ENCODE measurements at regions not wholly inside any gene's neighbourhood (a gene's known extent, or its start where the extent isn't known, plus 50 kb on each side); places are given as distances from the start of the nearest gene placed in this dataset.

- Mint-ChIP-seq H3K27me3 (no peaks in the 10 kb centered on the region), H3K36me3 (no peaks in the 10 kb centered on the region), H3K4me1 (no peaks in the 10 kb centered on the region), H3K27ac (no peak overlapping the region), H3K9me3 (no peaks in the 10 kb centered on the region), H3K4me3 (no peak overlapping the region)
These were observed 183.0 kb downstream of the BARHL2 start for GRCh38 chr1:90534116-90534515.

- Mint-ChIP-seq H3K27me3 (no peaks in the 10 kb centered on the region), H3K4me3 (no peak overlapping the region), H3K36me3 (no peaks in the 10 kb centered on the region), H3K4me1 (no peaks in the 10 kb centered on the region), H3K27ac (no peak overlapping the region), H3K9me3 (peaks cover 0 to 4% (median 0%) of the 10 kb centered on the region in 3 donors)
These were observed 190.1 kb downstream of the BARHL2 start for GRCh38 chr1:90526954-90527353.

- peaks cover 2 to 6% (median 5%) of the 10 kb centered on the region in 3 donors for H3K9me3 Mint-ChIP-seq
- H3K27ac Mint-ChIP-seq: no peak overlapping the region
- no peak overlapping the region for H3K4me3 Mint-ChIP-seq
- H3K4me1 Mint-ChIP-seq: no peaks in the 10 kb centered on the region
- no peaks in the 10 kb centered on the region for H3K36me3 Mint-ChIP-seq
- H3K27me3 Mint-ChIP-seq: no peaks in the 10 kb centered on the region
These were observed 194.7 kb downstream of the BARHL2 start for GRCh38 chr1:90522432-90522831.

- no peaks in the 10 kb centered on the region for H3K4me1 Mint-ChIP-seq
- peaks cover 2 to 6% (median 2%) of the 10 kb centered on the region in 3 donors for H3K9me3 Mint-ChIP-seq
- H3K27ac Mint-ChIP-seq: no peak overlapping the region
- H3K36me3 Mint-ChIP-seq: no peaks in the 10 kb centered on the region
- H3K4me3 Mint-ChIP-seq: no peak overlapping the region
- no peaks in the 10 kb centered on the region for H3K27me3 Mint-ChIP-seq
These were observed 203.1 kb downstream of the BARHL2 start for GRCh38 chr1:90513956-90514355.

- Mint-ChIP-seq H3K36me3 (no peaks in the 10 kb centered on the region), H3K4me3 (no peak overlapping the region), H3K4me1 (no peaks in the 10 kb centered on the region), H3K27ac (no peak overlapping the region), H3K27me3 (no peaks in the 10 kb centered on the region), H3K9me3 (no peaks in the 10 kb centered on the region)
These were observed 204.7 kb downstream of the BARHL2 start for GRCh38 chr1:90512441-90512840.

- Mint-ChIP-seq H3K27me3 (no peaks in the 10 kb centered on the region), H3K27ac (no peak overlapping the region), H3K36me3 (no peaks in the 10 kb centered on the region), H3K4me1 (no peaks in the 10 kb centered on the region), H3K4me3 (no peak overlapping the region), H3K9me3 (no peaks in the 10 kb centered on the region)
These were observed 207.0 kb downstream of the BARHL2 start for GRCh38 chr1:90510143-90510542.

- H3K27me3 Mint-ChIP-seq: peaks cover under 1% of the 10 kb centered on the region
- H3K4me3 Mint-ChIP-seq: no peak overlapping the region
- H3K4me1 Mint-ChIP-seq: no peaks in the 10 kb centered on the region
- H3K36me3 Mint-ChIP-seq: no peaks in the 10 kb centered on the region
- H3K27ac Mint-ChIP-seq: no peak overlapping the region
- no peaks in the 10 kb centered on the region for H3K9me3 Mint-ChIP-seq
These were observed 207.7 kb downstream of the BARHL2 start for GRCh38 chr1:90509225-90510048.

- Mint-ChIP-seq H3K36me3 (no peaks in the 10 kb centered on the region), H3K4me3 (no peak overlapping the region), H3K9me3 (no peaks in the 10 kb centered on the region), H3K27ac (no peak overlapping the region), H3K4me1 (no peaks in the 10 kb centered on the region), H3K27me3 (peaks cover 1% of the 10 kb centered on the region)
These were observed 208.5 kb downstream of the BARHL2 start for GRCh38 chr1:90508376-90509167.

GRCh38 chr1:90507173-90507572, 209.9 kb downstream of the BARHL2 start:
- Mint-ChIP-seq H3K27ac (no peak overlapping the region), H3K9me3 (no peaks in the 10 kb centered on the region), H3K4me1 (no peaks in the 10 kb centered on the region), H3K27me3 (peaks cover 1% of the 10 kb centered on the region), H3K4me3 (no peak overlapping the region), H3K36me3 (no peaks in the 10 kb centered on the region)

- Mint-ChIP-seq H3K4me3 (no peak overlapping the region), H3K27ac (no peak overlapping the region), H3K9me3 (no peaks in the 10 kb centered on the region), H3K27me3 (peaks cover 1% of the 10 kb centered on the region), H3K36me3 (no peaks in the 10 kb centered on the region), H3K4me1 (no peaks in the 10 kb centered on the region)
These were observed 211.3 kb downstream of the BARHL2 start for GRCh38 chr1:90505806-90506205.

- no peaks in the 10 kb centered on the region for H3K4me1 Mint-ChIP-seq
- H3K9me3 Mint-ChIP-seq: no peaks in the 10 kb centered on the region
- no peaks in the 10 kb centered on the region for H3K36me3 Mint-ChIP-seq
- H3K4me3 Mint-ChIP-seq: no peak overlapping the region
- H3K27ac Mint-ChIP-seq: no peak overlapping the region
- H3K27me3 Mint-ChIP-seq: peaks cover 1% of the 10 kb centered on the region
These were observed 212.6 kb downstream of the BARHL2 start for GRCh38 chr1:90504509-90504908.

- no peaks in the 10 kb centered on the region for H3K36me3 Mint-ChIP-seq
- no peak overlapping the region for H3K4me3 Mint-ChIP-seq
- no peaks in the 10 kb centered on the region for H3K9me3 Mint-ChIP-seq
- H3K27me3 Mint-ChIP-seq: peaks cover 1% of the 10 kb centered on the region
- no peaks in the 10 kb centered on the region for H3K4me1 Mint-ChIP-seq
- no peak overlapping the region for H3K27ac Mint-ChIP-seq
These were observed 214.4 kb downstream of the BARHL2 start for GRCh38 chr1:90502696-90503095.

GRCh38 chr1:90502194-90502593, 214.9 kb downstream of the BARHL2 start:
- Mint-ChIP-seq H3K9me3 (no peaks in the 10 kb centered on the region), H3K27ac (no peak overlapping the region), H3K4me1 (no peaks in the 10 kb centered on the region), H3K36me3 (no peaks in the 10 kb centered on the region), H3K27me3 (peaks cover 1% of the 10 kb centered on the region), H3K4me3 (no peak overlapping the region)

- Mint-ChIP-seq H3K27me3 (peaks cover 1% of the 10 kb centered on the region), H3K9me3 (no peaks in the 10 kb centered on the region), H3K4me3 (no peak overlapping the region), H3K27ac (no peak overlapping the region), H3K4me1 (no peaks in the 10 kb centered on the region), H3K36me3 (no peaks in the 10 kb centered on the region)
These were observed 215.8 kb downstream of the BARHL2 start for GRCh38 chr1:90501281-90501680.

- peaks cover 0 to 5% (median 3%) of the 10 kb centered on the region in 3 donors for H3K9me3 Mint-ChIP-seq
- H3K36me3 Mint-ChIP-seq: no peaks in the 10 kb centered on the region
- no peaks in the 10 kb centered on the region for H3K4me1 Mint-ChIP-seq
- no peak overlapping the region for H3K4me3 Mint-ChIP-seq
- H3K27ac Mint-ChIP-seq: no peak overlapping the region
- peaks cover 1% of the 10 kb centered on the region for H3K27me3 Mint-ChIP-seq
These were observed 222.3 kb downstream of the BARHL2 start for GRCh38 chr1:90494748-90495282.
